HEK293T (cell line): ENCODE measurements at regions not wholly inside any gene's neighbourhood (a gene's known extent, or its start where the extent isn't known, plus 50 kb on each side); places are given as distances from the start of the nearest gene placed in this dataset.

ENCODE experiments used
- BHLHE40 ChIP-seq: fragments of 450-650 bp; IDR thresholded peaks from 2 replicates; pipeline ENCODE4 v1.6.1; 2016; ENCODE audit warnings: mild to moderate bottlenecking, moderate library complexity, borderline replicate concordance
- FOXA1 ChIP-seq: fragments of 450-650 bp; IDR thresholded peaks from 2 replicates; pipeline ENCODE4 v1.6.1; 2016; ENCODE audit warnings: mild to moderate bottlenecking
- FOXK2 ChIP-seq: fragments of 450-650 bp; IDR thresholded peaks from 2 replicates; pipeline ENCODE4 v1.6.1; 2016; ENCODE audit warnings: mild to moderate bottlenecking
- SUZ12 ChIP-seq: fragments of 450-650 bp; IDR thresholded peaks from 2 replicates; pipeline ENCODE4 v1.6.1; 2016; ENCODE audit warnings: mild to moderate bottlenecking
- ZNF384 ChIP-seq: fragments of 450-650 bp; IDR thresholded peaks from 2 replicates; pipeline ENCODE4 v1.6.1; 2016

GRCh38 chr11:33515347-33515746, 185.3 kb downstream of the C11orf91 start:
- no peak for TF ChIP-seq BHLHE40
- no peak for TF ChIP-seq FOXK2
- TF ChIP-seq FOXA1 = no peak
- no peak for TF ChIP-seq ZNF384
- no peak for TF ChIP-seq SUZ12
